LoVo (cell line): ENCODE measurements at regions not wholly inside any gene's neighbourhood (a gene's known extent, or its start where the extent isn't known, plus 50 kb on each side); places are given as distances from the start of the nearest gene placed in this dataset.

ENCODE experiments used
- DNase-seq: peaks from one replicate; pipeline ENCODE4 v3.0.0-alpha.2; 2016; ENCODE audit warnings: low spot score

- DNase-seq, result no peak
Measured at GRCh38 chr12:24278832-24279231, 329.4 kb upstream of the SOX5 start.

GRCh38 chr12:24270965-24271364 is 321.5 kb upstream of the SOX5 start:
- no peak for DNase-seq

- no peak for DNase-seq
Measured at GRCh38 chr12:24270464-24270863, 321.0 kb upstream of the SOX5 start.

GRCh38 chr12:24268663-24269186 is 319.3 kb upstream of the SOX5 start:
- DNase-seq, result no peak

GRCh38 chr12:24266982-24267381 is 317.5 kb upstream of the SOX5 start:
- no peak for DNase-seq

GRCh38 chr12:24256684-24257083 is 307.2 kb upstream of the SOX5 start:
- DNase-seq, result no peak

GRCh38 chr12:24255920-24256665 is 306.6 kb upstream of the SOX5 start:
- no peak for DNase-seq

- DNase-seq, result no peak
Measured at GRCh38 chr12:24252602-24253001, 303.1 kb upstream of the SOX5 start.

GRCh38 chr12:24246934-24247333 is 297.5 kb upstream of the SOX5 start:
- no peak for DNase-seq

- no peak for DNase-seq
Measured at GRCh38 chr12:24246376-24246775, 296.9 kb upstream of the SOX5 start.

GRCh38 chr12:24244801-24245200 is 295.3 kb upstream of the SOX5 start:
- peak; percentile 28 for DNase-seq

- no peak for DNase-seq
Measured at GRCh38 chr12:24244231-24244630, 294.8 kb upstream of the SOX5 start.

- no peak for DNase-seq
Measured at GRCh38 chr12:24240707-24241106, 291.2 kb upstream of the SOX5 start.

- no peak for DNase-seq
Measured at GRCh38 chr12:24233519-24234246, 284.2 kb upstream of the SOX5 start.

GRCh38 chr12:24232531-24232930 is 283.1 kb upstream of the SOX5 start:
- no peak for DNase-seq

- DNase-seq, result no peak
Measured at GRCh38 chr12:24231298-24231697, 281.8 kb upstream of the SOX5 start.

GRCh38 chr12:24230061-24230701 is 280.7 kb upstream of the SOX5 start:
- DNase-seq, result no peak

- no peak for DNase-seq
Measured at GRCh38 chr12:24229031-24229700, 279.7 kb upstream of the SOX5 start.

- DNase-seq, result no peak
Measured at GRCh38 chr12:24228371-24228770, 278.9 kb upstream of the SOX5 start.

- no peak for DNase-seq
Measured at GRCh38 chr12:24227551-24227950, 278.1 kb upstream of the SOX5 start.

GRCh38 chr12:24226745-24227350 is 277.4 kb upstream of the SOX5 start:
- peak; percentile 3 for DNase-seq

- DNase-seq, result no peak
Measured at GRCh38 chr12:24224401-24224800, 274.9 kb upstream of the SOX5 start.
